ENCODE measurements at regions not wholly inside any gene's neighbourhood (a gene's known extent, or its start where the extent isn't known, plus 50 kb on each side); places are given as distances from the start of the nearest gene placed in this dataset.

- no peak for TF ChIP-seq ZNF462 (CRISPR knock-in tag; IDR thresholded peaks at IDR 0.05)
- no peak for TF ChIP-seq ZNF331 (CRISPR knock-in tag; IDR thresholded peaks at IDR 0.05; ENCODE audit: low read depth)
- TF ChIP-seq JUNB (IDR thresholded peaks at IDR 0.05; ENCODE audit: unreplicated experiment): no peak
- no peak for TF ChIP-seq POLR2AphosphoS5 (IDR thresholded peaks at IDR 0.05; ENCODE audit: low read depth)
- no peak for TF ChIP-seq CTCF (conservative IDR thresholded peaks at IDR 0.05; ENCODE audit: low read depth in 2 of 2)
- no peak for TF ChIP-seq ETS1 (IDR thresholded peaks at IDR 0.05)
- no peak for TF ChIP-seq ZNF114 (CRISPR knock-in tag; IDR thresholded peaks at IDR 0.05)
- no peak for TF ChIP-seq NANOG (IDR thresholded peaks at IDR 0.05; ENCODE audit: borderline replicate concordance)
These were observed 93.8 kb downstream of the C21orf91 start (continued) for GRCh38 chr21:17725339-17725738.
